ENCODE measurements at regions not wholly inside any gene's neighbourhood (a gene's known extent, or its start where the extent isn't known, plus 50 kb on each side); places are given as distances from the start of the nearest gene placed in this dataset.

GRCh38 chr3:174414902-174415301, 444.2 kb upstream of the NAALADL2 start:
- TF ChIP-seq, protein P1, sequence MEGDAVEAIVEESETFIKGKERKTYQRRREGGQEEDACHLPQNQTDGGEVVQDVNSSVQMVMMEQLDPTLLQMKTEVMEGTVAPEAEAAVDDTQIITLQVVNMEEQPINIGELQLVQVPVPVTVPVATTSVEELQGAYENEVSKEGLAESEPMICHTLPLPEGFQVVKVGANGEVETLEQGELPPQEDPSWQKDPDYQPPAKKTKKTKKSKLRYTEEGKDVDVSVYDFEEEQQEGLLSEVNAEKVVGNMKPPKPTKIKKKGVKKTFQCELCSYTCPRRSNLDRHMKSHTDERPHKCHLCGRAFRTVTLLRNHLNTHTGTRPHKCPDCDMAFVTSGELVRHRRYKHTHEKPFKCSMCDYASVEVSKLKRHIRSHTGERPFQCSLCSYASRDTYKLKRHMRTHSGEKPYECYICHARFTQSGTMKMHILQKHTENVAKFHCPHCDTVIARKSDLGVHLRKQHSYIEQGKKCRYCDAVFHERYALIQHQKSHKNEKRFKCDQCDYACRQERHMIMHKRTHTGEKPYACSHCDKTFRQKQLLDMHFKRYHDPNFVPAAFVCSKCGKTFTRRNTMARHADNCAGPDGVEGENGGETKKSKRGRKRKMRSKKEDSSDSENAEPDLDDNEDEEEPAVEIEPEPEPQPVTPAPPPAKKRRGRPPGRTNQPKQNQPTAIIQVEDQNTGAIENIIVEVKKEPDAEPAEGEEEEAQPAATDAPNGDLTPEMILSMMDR (conservative IDR thresholded peaks at IDR 0.05) = no peak
- TF ChIP-seq ZFX (IDR thresholded peaks at IDR 0.05) = no peak
